Left ventricle myocardium inferior (tissue), 1 donor: ENCODE measurements at regions not wholly inside any gene's neighbourhood (a gene's known extent, or its start where the extent isn't known, plus 50 kb on each side); places are given as distances from the start of the nearest gene placed in this dataset.

Experiments used
- DNase-seq: peaks from one replicate; pipeline ENCODE4 v3.0.0-alpha.2; 2020
- H3K27ac ChIP-seq: fragments of 200-600 bp; replicated peaks from 2 replicates; pipeline ENCODE4 v1.8.0; 2021
- H3K27me3 ChIP-seq: fragments of 200-600 bp; 2 replicates; pipeline ENCODE4 v1.8.0; 2021; ENCODE audit warnings: low read depth
- H3K36me3 ChIP-seq: fragments of 200-600 bp; 2 replicates; pipeline ENCODE4 v1.8.0; 2021
- H3K4me1 ChIP-seq: fragments of 200-600 bp; 2 replicates; pipeline ENCODE4 v1.8.0; 2021
- H3K4me3 ChIP-seq: fragments of 200-600 bp; 2 replicates; pipeline ENCODE4 v1.8.0; 2021; ENCODE audit warnings: mild to moderate bottlenecking, moderate library complexity
- H3K9me3 ChIP-seq: fragments of 200-600 bp; replicated peaks from 2 replicates; pipeline ENCODE4 v1.8.0; 2021
- intact Hi-C: fragments of 100-400 bp; cut with micrococcal nuclease; formaldehyde crosslinking; loops from one replicate; pipeline ENCODE4 v1.11.0; 2022
- TF ChIP-seq, protein P1 (sequence below): fragments of 200-600 bp; IDR thresholded peaks from 2 replicates; pipeline ENCODE4 v1.8.0; 2021; ENCODE audit warnings: antibody characterized with exemption, mild to moderate bottlenecking, borderline replicate concordance
- donor health status: DM: no; HTN: yes; CAD: no; lungs with severe emphysema.

GRCh38 chr5:167766957-167767356 is 524.5 kb upstream of the WWC1 start:
- Histone ChIP-seq H3K4me3 (no peak overlapping the region), H3K36me3 (no peaks in the 10 kb centered on the region), H3K27me3 (peaks cover 19% of the 10 kb centered on the region), H3K27ac (no peak overlapping the region), H3K9me3 (no peaks in the 10 kb centered on the region), H3K4me1 (no peaks in the 10 kb centered on the region)
- DNase-seq = no peak
- TF ChIP-seq, protein P1, sequence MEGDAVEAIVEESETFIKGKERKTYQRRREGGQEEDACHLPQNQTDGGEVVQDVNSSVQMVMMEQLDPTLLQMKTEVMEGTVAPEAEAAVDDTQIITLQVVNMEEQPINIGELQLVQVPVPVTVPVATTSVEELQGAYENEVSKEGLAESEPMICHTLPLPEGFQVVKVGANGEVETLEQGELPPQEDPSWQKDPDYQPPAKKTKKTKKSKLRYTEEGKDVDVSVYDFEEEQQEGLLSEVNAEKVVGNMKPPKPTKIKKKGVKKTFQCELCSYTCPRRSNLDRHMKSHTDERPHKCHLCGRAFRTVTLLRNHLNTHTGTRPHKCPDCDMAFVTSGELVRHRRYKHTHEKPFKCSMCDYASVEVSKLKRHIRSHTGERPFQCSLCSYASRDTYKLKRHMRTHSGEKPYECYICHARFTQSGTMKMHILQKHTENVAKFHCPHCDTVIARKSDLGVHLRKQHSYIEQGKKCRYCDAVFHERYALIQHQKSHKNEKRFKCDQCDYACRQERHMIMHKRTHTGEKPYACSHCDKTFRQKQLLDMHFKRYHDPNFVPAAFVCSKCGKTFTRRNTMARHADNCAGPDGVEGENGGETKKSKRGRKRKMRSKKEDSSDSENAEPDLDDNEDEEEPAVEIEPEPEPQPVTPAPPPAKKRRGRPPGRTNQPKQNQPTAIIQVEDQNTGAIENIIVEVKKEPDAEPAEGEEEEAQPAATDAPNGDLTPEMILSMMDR = no peak
- intact Hi-C loops = no loop called here

DNA sequence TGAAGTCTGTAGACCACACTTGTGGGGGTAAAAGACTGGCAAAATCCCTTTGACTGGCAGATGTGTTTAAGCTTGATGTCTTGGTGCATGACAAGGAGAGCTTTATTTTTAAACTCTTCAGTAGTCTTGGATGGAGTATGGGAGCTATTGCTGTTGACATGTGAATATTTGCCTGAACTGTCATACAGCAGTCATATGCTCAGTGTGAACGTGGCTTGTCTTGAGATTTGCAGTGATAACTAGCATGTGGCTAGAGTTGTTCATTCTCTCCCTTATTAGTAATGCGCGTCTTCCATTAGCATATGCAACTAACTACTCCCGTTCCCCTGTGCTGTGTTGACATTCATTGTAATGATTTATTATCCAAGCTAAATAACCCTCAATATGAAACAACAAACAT is 523.6 kb upstream of the WWC1 start:
- intact Hi-C loops = no loop called here
- TF ChIP-seq, protein P1 = no peak

GRCh38 chr5:167769846-167770413 is 521.5 kb upstream of the WWC1 start:
- H3K4me1 ChIP-seq = no peaks in the 10 kb centered on the region
- peaks cover 18% of the 10 kb centered on the region for H3K27me3 ChIP-seq
- no peak overlapping the region for H3K27ac ChIP-seq
- TF ChIP-seq, protein P1 = no peak
- no peak overlapping the region for H3K4me3 ChIP-seq
- no peaks in the 10 kb centered on the region for H3K36me3 ChIP-seq
- intact Hi-C loops = no loop called here
- DNase-seq = no peak
- no peaks in the 10 kb centered on the region for H3K9me3 ChIP-seq

More for the DNA sequence above, 523.6 kb upstream of the WWC1 start:
- Histone ChIP-seq H3K9me3 (no peaks in the 10 kb centered on the region), H3K27ac (no peak overlapping the region), H3K4me3 (no peak overlapping the region), H3K36me3 (no peaks in the 10 kb centered on the region), H3K27me3 (peaks cover 19% of the 10 kb centered on the region), H3K4me1 (no peaks in the 10 kb centered on the region)
- DNase-seq = no peak

DNA sequence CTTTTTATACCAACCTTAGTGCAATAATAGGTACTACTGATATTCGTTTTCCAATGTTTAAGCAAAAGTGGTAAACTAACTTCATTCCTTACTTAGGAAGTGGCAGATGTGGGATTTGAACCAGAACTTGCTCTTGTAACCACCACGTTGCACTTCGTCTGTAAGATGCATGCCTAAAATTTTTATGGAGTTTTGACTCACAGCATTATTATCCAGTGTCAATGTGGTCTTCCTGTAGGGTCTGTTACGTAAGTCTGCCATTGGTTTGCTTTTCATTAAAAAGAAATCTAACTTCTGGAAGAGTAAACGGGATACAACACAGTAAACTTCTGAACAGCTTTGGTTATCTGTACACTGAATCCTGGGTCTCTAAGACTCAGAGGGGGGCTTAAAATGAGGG is 521.0 kb upstream of the WWC1 start:
- intact Hi-C loops = no loop called here
- no peaks in the 10 kb centered on the region for H3K36me3 ChIP-seq
- DNase-seq = no peak
- TF ChIP-seq, protein P1 = no peak
- peaks cover 13% of the 10 kb centered on the region for H3K27me3 ChIP-seq
- no peak overlapping the region for H3K4me3 ChIP-seq
- no peaks in the 10 kb centered on the region for H3K9me3 ChIP-seq
- H3K4me1 ChIP-seq = no peaks in the 10 kb centered on the region
- no peak overlapping the region for H3K27ac ChIP-seq

DNA sequence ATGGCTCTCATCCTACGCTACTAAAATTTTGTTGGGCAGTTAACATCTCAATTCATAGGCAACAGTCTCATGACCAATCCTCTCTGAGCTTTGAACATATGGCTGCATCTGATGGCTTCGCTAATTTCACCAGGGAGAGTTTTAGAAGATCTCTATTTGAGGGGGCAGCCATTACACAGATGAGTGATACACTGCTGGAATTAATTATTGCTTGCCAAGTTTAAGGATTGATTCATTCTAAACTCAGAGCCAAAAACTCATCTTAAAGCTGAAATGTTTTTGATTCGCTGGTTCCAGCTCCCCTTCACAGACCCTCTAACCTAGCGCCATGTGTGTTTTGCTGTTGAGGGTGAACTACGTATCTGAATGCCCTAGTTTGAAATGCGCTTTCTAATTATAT is 519.9 kb upstream of the WWC1 start:
- TF ChIP-seq, protein P1 = no peak
- intact Hi-C loops = no loop called here
- no peak for DNase-seq
- Histone ChIP-seq H3K36me3 (no peaks in the 10 kb centered on the region), H3K27me3 (peaks cover 2% of the 10 kb centered on the region), H3K4me1 (no peaks in the 10 kb centered on the region), H3K9me3 (no peaks in the 10 kb centered on the region), H3K27ac (no peak overlapping the region), H3K4me3 (no peak overlapping the region)
